Stimulated activated CD4-positive, alpha-beta T cell treated with anti-CD3 and anti-CD28 coated beads, TNF-alpha, amount 100 ng/mL, for 24 hours (primary cell): ENCODE measurements at regions not wholly inside any gene's neighbourhood (a gene's known extent, or its start where the extent isn't known, plus 50 kb on each side); places are given as distances from the start of the nearest gene placed in this dataset.

ENCODE experiments used
- DNase-seq, 3 experiments: peaks; one replicate each; pipeline ENCODE4 v3.0.0-alpha.2; 2020; ENCODE audit warnings: low read depth in 3 of 3

GRCh38 chr5:68746643-68747420 is 347.0 kb upstream of the SLC30A5 start:
- DNase-seq: no peak

DNA sequence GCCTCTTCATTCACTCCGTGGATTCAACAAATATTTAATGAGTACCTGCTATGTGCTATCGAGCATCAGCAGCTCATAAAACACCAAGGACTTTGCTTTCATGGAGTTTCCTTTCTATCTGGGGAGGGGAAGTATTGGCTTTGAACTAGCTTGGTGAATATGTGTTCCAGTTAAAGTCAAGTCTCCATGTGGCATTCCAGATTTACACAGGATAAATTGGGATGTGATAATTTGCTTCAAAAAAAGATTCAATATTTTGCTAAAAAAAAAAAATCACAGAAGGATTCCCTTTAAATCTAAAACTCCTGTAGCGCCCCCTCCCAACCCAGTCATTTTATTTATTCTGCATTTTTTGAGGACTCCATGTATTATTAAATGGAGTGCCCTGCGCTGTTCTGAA is 346.3 kb upstream of the SLC30A5 start:
- DNase-seq: no peak

GRCh38 chr5:68748101-68748500 is 345.7 kb upstream of the SLC30A5 start:
- DNase-seq: no peak

DNA sequence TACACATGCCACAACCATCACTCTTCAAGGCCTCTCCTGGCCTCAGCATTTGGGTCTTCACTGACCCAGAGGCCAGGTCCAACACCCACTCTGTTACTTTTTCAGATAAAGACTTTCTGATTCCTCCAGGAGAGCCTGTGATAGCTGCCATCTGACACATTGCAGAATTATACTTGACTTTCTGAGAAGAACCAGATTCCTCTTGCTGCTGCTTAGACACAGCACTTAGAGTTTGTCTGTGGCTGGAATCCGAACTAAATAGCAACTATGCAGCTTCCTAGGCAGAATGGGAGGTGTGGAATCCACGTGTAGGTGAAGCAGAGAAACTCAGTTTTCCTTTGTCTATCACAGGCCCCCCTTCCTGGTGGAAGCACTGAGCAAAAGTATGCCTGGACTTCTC is 344.7 kb upstream of the SLC30A5 start:
- DNase-seq: no peak

- DNase-seq: no peak
These were observed 344.2 kb upstream of the SLC30A5 start for GRCh38 chr5:68749631-68750030.

GRCh38 chr5:68751661-68752060 is 342.2 kb upstream of the SLC30A5 start:
- DNase-seq: no peak

DNA sequence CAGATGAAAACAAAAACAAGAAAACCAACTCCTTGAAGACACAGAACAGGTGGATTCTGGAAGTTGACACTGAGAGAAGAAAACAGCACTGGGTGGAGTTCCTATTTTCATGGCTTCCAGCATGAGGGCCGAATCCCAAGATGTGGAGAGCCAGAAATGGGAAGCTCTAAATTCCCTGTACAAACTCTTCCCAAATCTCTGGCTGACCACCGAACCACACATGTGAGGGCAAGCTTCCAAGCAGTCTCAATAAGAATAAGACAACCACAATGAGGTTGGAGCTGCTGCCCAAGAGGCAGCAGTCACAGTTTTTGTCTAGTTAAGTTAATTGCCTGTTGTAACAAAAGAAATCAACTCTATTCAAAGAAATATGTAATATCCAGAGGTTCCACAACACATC is 339.3 kb upstream of the SLC30A5 start:
- no peak for DNase-seq

- no peak for DNase-seq
These were observed 338.5 kb upstream of the SLC30A5 start for GRCh38 chr5:68755293-68755692.

- DNase-seq: no peak
These were observed 336.8 kb upstream of the SLC30A5 start for GRCh38 chr5:68757006-68757405.

GRCh38 chr5:68757626-68758212 is 336.1 kb upstream of the SLC30A5 start:
- no peak for DNase-seq

GRCh38 chr5:68759593-68759992 is 334.2 kb upstream of the SLC30A5 start:
- DNase-seq: no peak

GRCh38 chr5:68762201-68762600 is 331.6 kb upstream of the SLC30A5 start:
- DNase-seq: no peak

GRCh38 chr5:68766952-68767464 is 326.8 kb upstream of the SLC30A5 start:
- DNase-seq: no peak

DNA sequence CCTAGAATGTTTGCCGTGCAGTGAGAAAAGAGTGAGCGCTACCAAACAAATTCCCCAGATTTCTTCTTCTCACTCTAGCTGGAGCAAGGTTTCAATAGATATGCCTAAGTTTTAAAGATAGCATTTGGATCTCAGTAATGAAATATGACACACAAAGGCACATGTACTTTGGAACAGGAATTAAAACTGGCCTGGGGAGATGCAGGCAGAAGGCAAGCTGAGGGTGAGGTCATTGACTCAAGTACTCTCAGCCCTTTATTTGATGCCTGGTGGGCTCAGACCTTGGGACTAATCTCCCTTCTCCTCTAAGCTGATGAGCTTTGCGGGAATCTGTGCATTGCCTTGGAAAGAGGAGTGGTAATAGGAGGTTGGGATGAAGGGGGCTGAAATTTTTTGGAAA is 323.3 kb upstream of the SLC30A5 start:
- no peak for DNase-seq

DNA sequence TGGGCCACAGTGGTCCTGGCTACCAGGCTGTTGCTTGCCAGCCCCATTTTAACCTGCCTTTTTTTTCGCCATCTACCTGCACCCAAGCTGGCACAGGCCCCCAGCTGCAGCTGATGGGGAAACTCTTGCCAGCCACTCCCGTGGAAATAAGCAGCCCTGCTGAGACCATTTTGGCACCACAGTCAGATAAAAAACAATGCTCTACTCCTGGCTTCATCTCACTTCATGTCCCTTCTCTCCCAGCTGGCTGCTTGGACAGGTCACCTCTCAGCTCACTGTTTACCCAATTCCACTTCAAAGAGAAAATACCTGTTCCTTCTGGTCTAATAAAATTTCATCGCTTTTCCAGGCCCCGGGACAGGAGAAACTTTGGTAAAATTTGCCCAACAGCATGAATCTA is 322.6 kb upstream of the SLC30A5 start:
- no peak for DNase-seq

DNA sequence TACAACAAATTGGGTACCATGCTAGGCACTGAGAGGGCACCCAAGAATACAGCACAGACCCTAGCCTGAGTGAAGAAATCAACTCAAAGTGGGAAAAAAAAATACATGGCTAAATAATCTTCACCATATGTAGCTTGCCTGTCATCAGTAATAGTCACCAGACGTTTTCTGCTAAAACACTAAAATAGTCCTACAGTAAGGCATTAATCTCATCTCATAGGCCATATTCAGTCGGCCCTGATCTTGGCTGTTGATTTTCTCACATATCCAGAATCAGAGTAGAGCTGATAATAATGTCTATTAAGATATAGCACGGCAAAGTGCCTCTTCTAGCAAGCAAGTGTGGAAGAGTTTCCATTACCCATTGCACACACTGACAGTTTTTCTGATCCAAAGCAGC is 322.1 kb upstream of the SLC30A5 start:
- no peak for DNase-seq

- no peak for DNase-seq
These were observed 317.4 kb upstream of the SLC30A5 start for GRCh38 chr5:68776381-68776780.

DNA sequence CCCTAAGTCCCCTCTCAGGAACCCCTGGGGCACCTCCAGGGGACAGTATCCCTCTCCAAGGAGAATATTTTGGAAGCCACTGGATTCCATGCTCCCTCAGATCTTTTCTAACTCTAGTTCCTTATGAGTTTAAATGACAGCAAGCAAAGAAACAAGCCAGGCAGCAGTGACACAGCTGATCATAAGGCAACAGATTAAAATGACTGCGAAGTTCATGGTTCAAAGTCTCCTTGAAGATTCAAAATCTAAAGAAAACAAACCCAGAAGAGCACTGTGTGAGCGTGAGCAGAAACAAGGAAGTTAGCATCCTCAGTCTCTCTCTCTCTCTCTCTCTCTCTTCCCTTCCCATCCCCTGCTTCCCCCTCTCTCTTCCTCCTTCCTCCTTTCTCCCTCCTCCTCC is 316.7 kb upstream of the SLC30A5 start:
- DNase-seq: no peak

DNA sequence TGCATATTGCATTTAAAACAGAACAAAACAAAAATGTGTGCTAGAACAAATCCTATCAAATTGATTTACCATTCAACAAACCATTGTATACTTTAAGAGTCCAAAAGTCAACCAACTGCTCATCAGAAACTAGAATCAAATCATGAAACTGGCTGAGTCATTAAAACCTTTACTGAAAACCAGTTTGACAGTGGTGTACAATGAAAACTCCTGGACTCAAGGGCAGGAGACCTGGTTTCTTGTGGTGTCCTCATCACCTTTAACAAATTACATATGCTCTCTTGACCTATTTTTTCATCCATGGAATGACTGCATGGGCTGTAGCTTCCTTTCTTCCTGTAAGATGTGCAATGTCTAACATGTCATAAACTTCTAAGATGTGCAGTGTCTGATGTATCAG is 315.3 kb upstream of the SLC30A5 start:
- no peak for DNase-seq

- DNase-seq: no peak
These were observed 313.4 kb upstream of the SLC30A5 start for GRCh38 chr5:68780299-68780955.

- no peak for DNase-seq
These were observed 300.7 kb upstream of the SLC30A5 start for GRCh38 chr5:68793074-68793473.

DNA sequence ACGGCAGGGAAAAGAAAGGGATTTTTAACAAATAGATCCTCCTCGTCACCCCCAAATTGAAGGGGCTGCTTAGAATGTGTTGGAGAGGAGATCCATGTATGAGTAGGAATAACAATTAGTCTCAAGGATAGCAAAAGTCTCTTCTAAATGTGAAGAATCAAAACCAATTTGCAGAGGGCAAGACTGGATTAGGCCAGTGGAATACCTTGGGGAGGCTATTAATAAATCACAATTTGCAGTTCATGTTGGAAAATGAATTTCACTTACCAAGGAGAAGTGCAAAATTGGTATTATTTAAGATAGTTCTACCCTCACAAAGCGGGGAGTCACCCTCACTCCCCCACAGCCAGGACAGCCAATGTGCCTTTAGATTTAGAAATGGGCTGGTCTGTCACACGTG is 299.8 kb upstream of the SLC30A5 start:
- no peak for DNase-seq

DNA sequence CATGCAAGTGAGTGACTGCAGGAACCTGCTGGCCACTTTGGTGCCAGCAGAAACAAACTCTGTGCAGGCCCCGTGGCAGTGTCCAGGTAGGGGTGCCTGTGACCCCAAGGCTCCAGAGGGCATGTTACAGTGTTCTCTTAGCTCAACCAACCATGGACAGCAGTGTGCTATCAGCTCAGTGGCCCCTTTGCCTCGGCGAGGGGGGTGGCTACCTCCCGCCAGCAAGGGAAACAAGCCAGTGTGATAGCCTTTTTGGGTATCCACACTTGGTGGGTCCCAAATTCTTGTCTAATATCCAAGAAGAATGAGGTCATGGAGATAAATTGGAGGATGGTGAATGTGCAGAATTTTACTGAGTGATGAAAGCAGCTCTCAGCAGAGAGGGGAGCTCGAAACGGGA is 298.6 kb upstream of the SLC30A5 start:
- no peak for DNase-seq
